K562 (cell line): ENCODE measurements at regions not wholly inside any gene's neighbourhood (a gene's known extent, or its start where the extent isn't known, plus 50 kb on each side); places are given as distances from the start of the nearest gene placed in this dataset.

Source experiments
- ATAC-seq: fragments of 200-7000 bp; cut with Tn5 transposase; 3 replicates; pipeline ENCODE4 v1.9.1; 2020; ENCODE audit warnings: moderate library complexity
- BruUV-seq: library from RNA; stranded (reverse); fragments of 400-500 nt; replicated peaks from 2 replicates; lab custom pipeline; 2021; lab: Mats Ljungman, UMichigan
- CTCF ChIA-PET: fragments of 300-600 bp; formaldehyde crosslinking; extraction: SDS; loops from one replicate; lab custom pipeline; 2021; ENCODE audit warnings: low intra/inter-chr PET ratio; lab: Yijun Ruan, JAX
- POLR2A ChIA-PET: fragments of 300-600, 350-650 bp; sonication (Branson Sonifier 250); formaldehyde crosslinking; extraction: SDS; loops from one replicate; lab custom pipeline; 2021; ENCODE audit warnings: antibody characterized with exemption, inconsistent platforms; lab: Yijun Ruan, JAX
- DNase-seq, 4 experiments: peaks; one replicate each; pipeline versions ENCODE4 v3.0.0 to v3.0.0-alpha.2; 2011 to 2018; ENCODE audit warnings: low spot score in 3 of 4, mixed read lengths in 3 of 4; ENCODE audit errors: extremely low read depth in 1 of 4
- FAIRE-seq: peaks from 2 replicates; lab custom pipeline; 2011; peaks lifted over from hg19 to GRCh38; lab: Jason Lieb, UNC
- H2AFZ ChIP-seq: 2 replicates; pipeline ENCODE4 v1.6.0; 2011; ENCODE audit warnings: low read depth, low read length, control low read depth, inconsistent platforms
- H3K27ac ChIP-seq: fragments of 200-600 bp; 3 replicates; pipeline ENCODE4 v1.8.0; 2011; ENCODE audit warnings: low read depth, mild to moderate bottlenecking, control low read depth, inconsistent platforms, low read length, moderate library complexity, mixed read lengths; ENCODE audit errors: extremely low read depth
- H3K27me3 ChIP-seq, 2 experiments: fragments of 300-600 bp in 1 of 2; 2 replicates in 1 of 2; 3 replicates in 1 of 2; pipeline versions ENCODE4 v1.6.0 to v1.8.0; 2011; ENCODE audit warnings: inconsistent platforms in 2 of 2, low read length in 2 of 2, mild to moderate bottlenecking in 1 of 2, mixed read lengths in 1 of 2, moderate library complexity in 1 of 2; ENCODE audit not compliant: control insufficient read depth in 2 of 2, insufficient read depth in 2 of 2
- H3K36me3 ChIP-seq: fragments of 300-600 bp; 3 replicates; pipeline ENCODE4 v1.8.0; 2011; ENCODE audit warnings: mild to moderate bottlenecking, low read length, inconsistent platforms; ENCODE audit not compliant: control insufficient read depth, insufficient read depth
- H3K4me1 ChIP-seq, 2 experiments: fragments of 200-600 bp in 1 of 2; replicated peaks in 1 of 2; 2 replicates in 1 of 2; 3 replicates in 1 of 2; pipeline versions ENCODE4 v1.5.1 to v1.8.0; 2011; ENCODE audit warnings: inconsistent platforms in 2 of 2, low read length in 2 of 2, mild to moderate bottlenecking in 1 of 2, mixed read lengths in 1 of 2, moderate library complexity in 1 of 2; ENCODE audit not compliant: control insufficient read depth in 2 of 2, insufficient read depth in 2 of 2
- H3K4me2 ChIP-seq: 2 replicates; pipeline ENCODE4 v1.6.1; 2011; ENCODE audit warnings: low read length, control low read depth, inconsistent platforms, mixed read lengths; ENCODE audit not compliant: insufficient read depth
- H3K4me3 ChIP-seq: fragments of 200-600 bp; sonication (generic), shearing (Covaris generic); 2 replicates; pipeline ENCODE4 v1.5.1; 2016; ENCODE audit warnings: control low read depth, inconsistent platforms
- H3K79me2 ChIP-seq: fragments of 200-600 bp; 3 replicates; pipeline ENCODE4 v1.8.0; 2011; ENCODE audit warnings: low read length, inconsistent platforms; ENCODE audit not compliant: control insufficient read depth, insufficient read depth
- H3K9ac ChIP-seq, 2 experiments: 2 replicates each; pipeline versions ENCODE4 v1.6.0 to v1.6.1; 2011; ENCODE audit warnings: low read depth in 2 of 2, low read length in 2 of 2, control low read depth in 1 of 2, inconsistent platforms in 1 of 2, mild to moderate bottlenecking in 1 of 2, mixed read lengths in 1 of 2; ENCODE audit not compliant: insufficient read depth in 1 of 2
- H3K9me1 ChIP-seq: one replicate; pipeline ENCODE4 v1.6.0; 2011; ENCODE audit warnings: inconsistent platforms, mild to moderate bottlenecking, low read length, moderate library complexity; ENCODE audit not compliant: control insufficient read depth, insufficient read depth
- H3K9me3 ChIP-seq: replicated peaks from 2 replicates; pipeline ENCODE4 v1.5.1; 2011; ENCODE audit warnings: low read depth, low read length, inconsistent platforms; ENCODE audit not compliant: control insufficient read depth, insufficient read depth
- H4K20me1 ChIP-seq: replicated peaks from 2 replicates; pipeline ENCODE4 v1.6.1; 2011; ENCODE audit warnings: low read length, inconsistent platforms, mixed read lengths; ENCODE audit not compliant: control insufficient read depth, insufficient read depth
- CHD4 ChIP-seq: fragments of 200-600 bp; sonication (generic); IDR thresholded peaks from 3 replicates; pipeline ENCODE4 v1.6.1; 2012; ENCODE audit warnings: low read depth, mild to moderate bottlenecking, mixed read lengths, low read length, inconsistent platforms; ENCODE audit not compliant: insufficient read depth, insufficient replicate concordance, poor library complexity, severe bottlenecking
- EGR1 ChIP-seq: fragments of 450-650 bp; conservative IDR thresholded peaks from 2 replicates; pipeline ENCODE4 v1.6.1; 2017; ENCODE audit warnings: mild to moderate bottlenecking
- ERF ChIP-seq: fragments of 450-650 bp; formaldehyde crosslinking; IDR thresholded peaks from 2 replicates; pipeline ENCODE4 v1.4.0; 2020; ENCODE audit warnings: mild to moderate bottlenecking, mixed read lengths
- ESRRA ChIP-seq: fragments of 450-650 bp; IDR thresholded peaks from 2 replicates; pipeline ENCODE4 v1.6.1; 2014; ENCODE audit warnings: low read depth, mild to moderate bottlenecking, moderate library complexity, borderline replicate concordance
- GABPB2 ChIP-seq: fragments of 250-450 bp; sonication (Bioruptor Pico); conservative IDR thresholded peaks from 2 replicates; pipeline ENCODE4 v1.5.1; 2021; ENCODE audit warnings: mild to moderate bottlenecking
- HDGF ChIP-seq: fragments of 450-650 bp; IDR thresholded peaks from 2 replicates; pipeline ENCODE4 v1.6.1; 2016
- HNRNPUL1 ChIP-seq: fragments of 200-400 bp; formaldehyde crosslinking; IDR thresholded peaks from 2 replicates; pipeline ENCODE4 v1.6.1; 2017; ENCODE audit warnings: low read length
- HSF4 ChIP-seq: fragments of 250-450 bp; sonication (Bioruptor Pico); IDR thresholded peaks from 2 replicates; pipeline ENCODE4 v2.1.2; 2022; ENCODE audit warnings: mild to moderate bottlenecking, moderate library complexity, borderline replicate concordance
- PTBP1 ChIP-seq: fragments of 200-400 bp; formaldehyde crosslinking; IDR thresholded peaks from 2 replicates; pipeline ENCODE4 v1.6.1; 2017; ENCODE audit warnings: low read depth, low read length
- YBX1 ChIP-seq: fragments of 450-650 bp; IDR thresholded peaks from 2 replicates; pipeline ENCODE4 v1.7.1; 2016; ENCODE audit warnings: mild to moderate bottlenecking
- ZC3H8 ChIP-seq: fragments of 450-650 bp; IDR thresholded peaks from 2 replicates; pipeline ENCODE4 v1.6.1; 2017
- ZEB2 ChIP-seq: fragments of 450-650 bp; IDR thresholded peaks from 2 replicates; pipeline ENCODE4 v1.6.1; 2016
- ZNF174 ChIP-seq: fragments of 250-450 bp; sonication (Bioruptor Pico); IDR thresholded peaks from 2 replicates; pipeline ENCODE4 v1.4.0; 2020; ENCODE audit warnings: mild to moderate bottlenecking
- ZNF280A ChIP-seq: fragments of 450-650 bp; IDR thresholded peaks from 2 replicates; pipeline ENCODE4 v1.6.1; 2018; ENCODE audit warnings: mild to moderate bottlenecking, low read depth; ENCODE audit not compliant: partially characterized antibody
- ZNF507 ChIP-seq: conservative IDR thresholded peaks from 2 replicates; pipeline ENCODE4 v1.6.1; 2017; ENCODE audit warnings: missing genetic modification characterization, missing compliant biosample characterization
- ZNF589 ChIP-seq: fragments of 200-800 bp; sonication (Bioruptor generic); IDR thresholded peaks from 2 replicates; pipeline ENCODE4 v1.6.1; 2016; ENCODE audit warnings: low read depth, missing genetic modification characterization, missing compliant biosample characterization
- ZNF75A ChIP-seq: fragments of 450-650 bp; formaldehyde crosslinking; IDR thresholded peaks from 2 replicates; pipeline ENCODE4 v1.4.0; 2020; ENCODE audit warnings: mild to moderate bottlenecking
- WGBS: fragments of 100-300 bp; shearing (Covaris generic); methylation state at CpG from one replicate; pipeline ENCODE4 v1.1.6; 2016; ENCODE audit warnings: low coverage, mixed read lengths; ENCODE audit not compliant: insufficient coverage; ENCODE audit errors: missing lambda C conversion rate; 5-methylcytosine and 5-hydroxymethylcytosine counted together
- in situ Hi-C: fragments of 300-500 bp; cut with MboI; formaldehyde crosslinking; loops from 4 replicates; pipeline ENCODE4 v1.15.0; 2018; ENCODE audit warnings: inconsistent platforms, mixed read lengths
- intact Hi-C: fragments of 100-400 bp; cut with micrococcal nuclease; formaldehyde crosslinking; loops from 2 replicates; pipeline ENCODE4 v1.14.2; 2022
- TF ChIP-seq, protein P1 (sequence below): fragments of 250-450 bp; sonication (Bioruptor Pico); IDR thresholded peaks from 2 replicates; pipeline ENCODE4 v1.8.0; 2022; ENCODE audit warnings: moderate library complexity, mild to moderate bottlenecking, inconsistent platforms

GRCh38 chr1:5269901-5270300, 615.5 kb downstream of the AJAP1 start:
- in situ Hi-C loops (no loop called here), intact Hi-C loops (no loop called here)
- H3K27me3 ChIP-seq = no peaks in the 10 kb centered on the region; a peak in 1 of 5 replicates
- no peaks in the 10 kb centered on the region for H3K4me1 ChIP-seq
- H3K36me3 ChIP-seq = no peaks in the 10 kb centered on the region
- CTCF ChIA-PET = no interaction called here
- H3K4me2 ChIP-seq = no peak overlapping the region
- no peaks in the 10 kb centered on the region for H4K20me1 ChIP-seq
- POLR2A ChIA-PET = interaction anchor here (0.7 kb wide), 1 partner anchor 613 kb away, joined by 3 read pairs; no protein-coding TSS in a partner anchor
- H2AFZ ChIP-seq = no peak overlapping the region
- DNase-seq (no peak), ATAC-seq (no peak)
- 0% methylated on average over 3 of the region's 3 CpGs for WGBS
- TF ChIP-seq GABPB2 (no peak), YBX1 (no peak), ZNF174 (no peak), ZNF507 (tag) (no peak), ZC3H8 (no peak), HSF4 (CRISPR knock-in tag) (no peak), ERF (CRISPR knock-in tag) (no peak), HNRNPUL1 (no peak), ESRRA (no peak), ZNF280A (no peak), PTBP1 (no peak), CHD4 (no peak), HDGF (no peak), EGR1 (no peak), ZNF589 (CRISPR knock-in tag) (no peak), ZNF75A (CRISPR knock-in tag) (no peak), ZEB2 (no peak)
- TF ChIP-seq, protein P1, sequence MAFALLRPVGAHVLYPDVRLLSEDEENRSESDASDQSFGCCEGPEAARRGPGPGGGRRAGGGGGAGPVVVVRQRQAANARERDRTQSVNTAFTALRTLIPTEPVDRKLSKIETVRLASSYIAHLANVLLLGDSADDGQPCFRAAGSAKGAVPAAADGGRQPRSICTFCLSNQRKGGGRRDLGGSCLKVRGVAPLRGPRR (CRISPR knock-in tag) = no peak
- TF ChIP-seq, all 486 proteins: peak for 0
- Histone ChIP-seq H3K79me2 (no peaks in the 10 kb centered on the region), H3K9me1 (no peaks in the 10 kb centered on the region), H3K9me3 (no peaks in the 10 kb centered on the region), H3K9ac (no peak overlapping the region), H3K4me3 (no peak overlapping the region), H3K27ac (no peak overlapping the region)
- BruUV-seq = no TSS peak
- FAIRE-seq = no peak
